Activated CD8-positive, alpha-beta memory T cell treated with anti-CD3 and anti-CD28 coated beads for 36 hours (primary cell): ENCODE measurements at regions not wholly inside any gene's neighbourhood (a gene's known extent, or its start where the extent isn't known, plus 50 kb on each side); places are given as distances from the start of the nearest gene placed in this dataset.

Experiments used
- CTCF ChIA-PET: fragments of 350-600 bp; sonication (Branson Sonifier 250); formaldehyde crosslinking; loops from one replicate; lab custom pipeline; 2021; ENCODE audit warnings: antibody characterized with exemption; lab: Charles Lee
- POLR2A ChIA-PET: fragments of 350-600 bp; sonication (Branson Sonifier 250); formaldehyde crosslinking; loops from one replicate; lab custom pipeline; 2021; ENCODE audit warnings: antibody characterized with exemption; lab: Charles Lee

- CTCF ChIA-PET: no interaction called here
- POLR2A ChIA-PET: interaction anchor here (0.6 kb wide), 1 partner anchor 47 kb away, joined by 4 read pairs; no protein-coding TSS in a partner anchor
Observed at GRCh38 chr17:77366558-77367245, 225.9 kb downstream of the SEC14L1 start.

- ChIA-PET CTCF (no interaction called here), POLR2A (no interaction called here)
Observed at GRCh38 chr17:77369544-77369971, 228.8 kb downstream of the SEC14L1 start.

- POLR2A ChIA-PET: no interaction called here
- CTCF ChIA-PET: interaction anchor here (0.8 kb wide), 1 partner anchor 30 kb away, joined by 3 read pairs; no protein-coding TSS in a partner anchor
Observed at GRCh38 chr17:77370586-77370985, 229.8 kb downstream of the SEC14L1 start.

- ChIA-PET CTCF (no interaction called here), POLR2A (no interaction called here)
Observed at GRCh38 chr17:77371117-77371887, 230.5 kb downstream of the SEC14L1 start.

- ChIA-PET CTCF (no interaction called here), POLR2A (interaction anchor here (0.8 kb wide), 1 partner anchor 13 kb away, joined by 3 read pairs; no protein-coding TSS in a partner anchor)
Observed at GRCh38 chr17:77371888-77372443, 231.2 kb downstream of the SEC14L1 start.

GRCh38 chr17:77372444-77373298 lies 231.9 kb downstream of the SEC14L1 start:
- POLR2A ChIA-PET: interaction anchor here (0.8 to 0.9 kb wide), 2 partner anchors 13 to 100 kb away, joined by 3 read pairs; no protein-coding TSS in a partner anchor

GRCh38 chr17:77373299-77374169 lies 232.8 kb downstream of the SEC14L1 start:
- ChIA-PET POLR2A (interaction anchor here (0.9 to 1.7 kb wide), 2 partner anchors 42 to 99 kb away, joined by 3 to 10 read pairs; no protein-coding TSS in a partner anchor), CTCF (interaction anchor here (0.8 to 3.2 kb wide), 6 partner anchors 16 to 121 kb away, joined by 4 to 15 read pairs (median 6); no protein-coding TSS in a partner anchor)

More at GRCh38 chr17:77372444-77373298, 231.9 kb downstream of the SEC14L1 start:
- CTCF ChIA-PET: interaction anchor here (2.4 to 3.2 kb wide), 2 partner anchors 15 to 41 kb away, joined by 7 to 15 read pairs; no protein-coding TSS in a partner anchor

- ChIA-PET CTCF (interaction anchor here (0.6 to 4.3 kb wide), 10 partner anchors 15 to 120 kb away, joined by 3 to 19 read pairs (median 6); no protein-coding TSS in a partner anchor), POLR2A (interaction anchor here (0.6 to 1.7 kb wide), 4 partner anchors 26 to 78 kb away, joined by 3 to 10 read pairs (median 3); no protein-coding TSS in a partner anchor)
Observed at GRCh38 chr17:77374170-77374936, 233.6 kb downstream of the SEC14L1 start.

- ChIA-PET CTCF (interaction anchor here (0.9 to 4.3 kb wide), 10 partner anchors 11 to 70 kb away, joined by 3 to 19 read pairs (median 6); no protein-coding TSS in a partner anchor), POLR2A (interaction anchor here (1.0 to 1.7 kb wide), 6 partner anchors 25 to 84 kb away, joined by 3 to 10 read pairs (median 4); no protein-coding TSS in a partner anchor)
Observed at GRCh38 chr17:77375108-77375916, 234.5 kb downstream of the SEC14L1 start.

GRCh38 chr17:77375917-77376651 lies 235.3 kb downstream of the SEC14L1 start:
- ChIA-PET POLR2A (interaction anchor here (1.0 to 1.7 kb wide), 5 partner anchors 13 to 84 kb away, joined by 3 to 5 read pairs (median 4); no protein-coding TSS in a partner anchor), CTCF (interaction anchor here (0.8 to 4.3 kb wide), 9 partner anchors 11 to 69 kb away, joined by 3 to 19 read pairs (median 4); no protein-coding TSS in a partner anchor)

- ChIA-PET POLR2A (interaction anchor here (0.6 to 1.7 kb wide), 5 partner anchors 12 to 83 kb away, joined by 3 to 5 read pairs (median 4); no protein-coding TSS in a partner anchor), CTCF (interaction anchor here (0.8 to 4.3 kb wide), 7 partner anchors 12 to 68 kb away, joined by 3 to 19 read pairs (median 4); no protein-coding TSS in a partner anchor)
Observed at GRCh38 chr17:77376795-77377709, 236.3 kb downstream of the SEC14L1 start.

GRCh38 chr17:77377710-77378235 lies 237.0 kb downstream of the SEC14L1 start:
- CTCF ChIA-PET: interaction anchor here (0.7 to 4.3 kb wide), 5 partner anchors 8 to 53 kb away, joined by 3 to 19 read pairs (median 3); no protein-coding TSS in a partner anchor
- POLR2A ChIA-PET: no interaction called here

GRCh38 chr17:77378318-77379064 lies 237.7 kb downstream of the SEC14L1 start:
- ChIA-PET POLR2A (no interaction called here), CTCF (interaction anchor here (0.7 to 4.3 kb wide), 5 partner anchors 8 to 52 kb away, joined by 3 to 19 read pairs (median 3); no protein-coding TSS in a partner anchor)
